HG02642 (cell line): ENCODE measurements at regions not wholly inside any gene's neighbourhood (a gene's known extent, or its start where the extent isn't known, plus 50 kb on each side); places are given as distances from the start of the nearest gene placed in this dataset.
"Not testable (repeated sequence)": the region's sequence is repeated elsewhere in the genome, so short reads cannot be mapped to it uniquely, and the experiment has no call there.

ENCODE experiments used
- ATAC-seq: cut with Tn5 transposase; IDR thresholded peaks from one replicate; pipeline ENCODE4 v1.9.1; 2021; ENCODE audit warnings: mild to moderate bottlenecking; ENCODE audit not compliant: unreplicated experiment, poor library complexity

DNA sequence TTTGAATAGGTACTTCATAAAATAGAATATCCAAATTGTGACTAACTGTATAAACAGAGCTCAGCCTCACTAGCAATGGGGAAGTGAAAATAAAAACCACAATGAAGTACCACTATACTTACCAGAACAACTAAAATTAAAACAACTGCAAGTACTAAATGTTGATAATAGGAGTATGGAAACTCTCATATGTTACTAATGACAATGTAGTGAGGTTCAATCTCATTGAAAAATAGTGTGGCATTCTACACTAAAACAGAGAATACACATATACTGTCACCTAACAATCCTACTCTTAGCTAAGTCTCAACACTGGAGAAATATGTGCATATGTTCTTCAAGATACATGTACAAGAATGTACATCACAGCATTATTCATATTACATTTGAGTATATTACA is 132.0 kb upstream of the CARMIL1 start:
- ATAC-seq = peak; percentile 97

DNA sequence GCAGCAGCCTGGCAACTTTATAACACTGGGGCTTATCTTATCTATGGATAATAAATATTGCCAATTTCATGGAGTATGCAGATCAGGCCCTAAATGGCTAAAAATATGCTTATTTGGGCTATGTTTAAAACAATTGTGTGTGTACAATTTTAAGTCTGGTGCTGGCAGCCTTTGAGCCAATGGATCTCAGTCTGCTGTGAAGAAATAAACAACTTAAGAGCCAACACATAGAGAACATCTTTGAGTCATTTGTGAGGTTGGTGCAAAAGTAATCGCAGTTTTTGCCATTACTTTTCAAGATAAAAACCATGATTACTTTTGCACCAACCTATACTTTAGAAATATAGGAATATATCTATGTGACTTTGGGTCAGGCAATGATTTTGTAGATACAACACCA is 129.1 kb upstream of the CARMIL1 start:
- no peak for ATAC-seq

- ATAC-seq = no peak
These were observed 128.3 kb upstream of the CARMIL1 start for GRCh38 chr6:25150863-25151262.

DNA sequence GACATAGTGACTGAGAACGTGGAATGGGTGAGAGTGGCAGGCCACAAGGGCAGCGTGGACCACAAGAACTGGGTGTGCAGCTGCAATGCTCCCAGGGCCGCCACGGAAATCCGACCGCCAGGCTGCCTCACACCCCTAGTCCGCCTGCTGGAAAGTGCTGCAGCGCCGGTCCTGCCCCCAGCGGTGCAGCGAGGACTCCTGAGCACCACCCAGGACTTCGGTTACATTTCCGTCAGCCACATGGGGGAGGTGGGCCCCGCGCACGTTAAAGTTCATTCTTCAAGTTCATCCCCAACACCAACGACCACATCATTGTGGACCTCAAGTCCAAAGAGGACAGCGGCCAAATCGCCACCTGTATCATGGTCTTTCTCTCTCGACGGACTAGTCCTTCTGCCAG is 126.1 kb upstream of the CARMIL1 start:
- no peak for ATAC-seq

- ATAC-seq = no peak
These were observed 125.1 kb upstream of the CARMIL1 start for GRCh38 chr6:25154034-25154596.

DNA sequence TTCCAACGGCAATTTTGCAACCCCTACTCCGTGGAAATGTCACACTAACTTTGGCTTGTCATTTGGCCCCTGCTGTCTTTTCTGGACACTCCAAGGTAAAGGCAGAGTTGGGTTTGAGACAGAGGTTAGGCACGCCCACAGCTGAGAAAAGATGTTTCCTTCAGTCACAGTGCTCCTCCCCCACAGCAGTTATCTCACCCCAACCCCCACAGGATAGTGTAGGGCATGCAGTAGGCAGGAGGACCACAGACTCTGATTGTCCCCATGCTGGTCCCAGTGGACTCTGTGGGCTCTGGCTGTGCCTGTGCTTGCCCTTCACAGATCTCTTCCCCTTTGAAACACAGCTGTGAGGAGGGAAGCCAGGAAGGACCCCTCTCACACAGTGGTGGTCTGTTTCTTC is 124.0 kb upstream of the CARMIL1 start:
- no peak for ATAC-seq

DNA sequence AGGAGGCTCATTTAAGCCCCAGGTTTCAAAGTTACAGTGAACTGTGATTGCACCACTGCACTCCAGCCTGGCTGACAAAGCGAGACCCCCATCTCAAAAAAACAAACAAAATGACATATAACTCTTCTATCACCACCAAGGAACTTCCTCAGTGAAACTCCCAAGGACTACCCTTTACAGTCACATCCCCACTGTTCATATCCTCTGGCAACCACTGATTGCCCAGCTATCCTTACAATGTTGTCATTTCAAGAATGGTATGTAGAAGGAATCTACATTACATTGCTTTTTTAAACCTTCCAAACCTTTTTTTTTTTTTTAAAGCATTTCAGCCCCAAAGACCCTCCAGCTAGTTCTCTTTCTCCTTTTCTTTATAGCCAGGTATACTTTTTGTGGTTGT is 123.1 kb upstream of the CARMIL1 start:
- ATAC-seq = no peak

DNA sequence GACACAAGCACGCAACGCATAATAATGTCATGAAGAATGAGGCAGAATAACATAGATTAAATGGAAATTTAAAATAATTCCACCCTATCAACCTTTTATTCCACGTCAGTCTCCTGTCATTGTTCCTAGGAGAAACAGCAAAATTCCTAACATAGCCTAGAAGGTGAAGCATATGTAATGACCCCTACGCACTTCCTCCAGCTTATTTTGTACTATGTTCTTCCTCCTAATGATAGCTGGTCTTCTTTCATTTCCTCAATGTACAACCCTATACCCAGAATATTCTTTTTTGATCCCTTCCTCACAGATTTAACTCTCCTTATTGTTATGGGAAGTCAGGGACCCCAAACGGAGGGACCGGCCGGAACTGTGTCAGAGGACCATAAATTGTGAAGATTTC is 122.0 kb upstream of the CARMIL1 start:
- no peak for ATAC-seq

DNA sequence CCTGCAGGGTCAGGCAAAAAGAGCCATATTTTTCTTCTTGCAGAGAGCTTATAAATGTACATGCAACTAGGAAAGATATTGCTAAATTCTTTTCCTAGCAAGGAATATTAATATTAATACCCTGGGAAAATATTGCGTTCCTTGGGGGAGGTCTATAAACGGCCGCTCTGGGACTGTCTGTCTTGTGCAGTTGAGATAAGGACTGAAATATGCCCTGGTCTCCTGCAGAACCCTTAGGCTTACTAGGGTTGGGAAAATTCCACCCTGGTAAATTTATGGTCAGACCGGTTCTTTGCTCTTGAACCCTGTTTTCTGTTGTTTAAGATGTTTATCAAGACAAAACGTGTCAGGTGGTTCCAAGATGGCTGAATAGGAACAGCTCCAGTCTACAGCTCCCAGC is 121.3 kb upstream of the CARMIL1 start:
- no peak for ATAC-seq

- ATAC-seq = not testable (repeated sequence)
These were observed 119.0 kb upstream of the CARMIL1 start for GRCh38 chr6:25160134-25160533.

DNA sequence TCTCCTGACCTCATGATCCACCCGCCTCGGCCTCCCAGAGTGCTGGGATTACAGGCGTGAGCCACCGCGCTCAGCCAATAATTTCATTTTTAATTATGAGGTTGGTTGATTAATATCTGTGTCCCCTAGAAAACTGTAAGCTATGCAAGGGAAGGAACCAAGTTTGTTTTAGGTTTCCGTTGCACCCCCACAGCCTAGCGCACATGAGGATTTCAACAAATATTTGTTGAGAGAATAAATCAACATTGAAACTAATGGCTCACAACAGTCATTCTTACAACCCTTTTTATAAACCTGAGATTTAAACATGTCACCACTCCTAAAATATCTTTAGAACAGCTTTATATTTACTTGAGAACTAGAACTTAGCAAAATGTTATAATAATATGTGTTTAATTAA is 114.0 kb upstream of the CARMIL1 start:
- no peak for ATAC-seq

GRCh38 chr6:25165800-25166199 is 113.4 kb upstream of the CARMIL1 start:
- ATAC-seq = no peak

DNA sequence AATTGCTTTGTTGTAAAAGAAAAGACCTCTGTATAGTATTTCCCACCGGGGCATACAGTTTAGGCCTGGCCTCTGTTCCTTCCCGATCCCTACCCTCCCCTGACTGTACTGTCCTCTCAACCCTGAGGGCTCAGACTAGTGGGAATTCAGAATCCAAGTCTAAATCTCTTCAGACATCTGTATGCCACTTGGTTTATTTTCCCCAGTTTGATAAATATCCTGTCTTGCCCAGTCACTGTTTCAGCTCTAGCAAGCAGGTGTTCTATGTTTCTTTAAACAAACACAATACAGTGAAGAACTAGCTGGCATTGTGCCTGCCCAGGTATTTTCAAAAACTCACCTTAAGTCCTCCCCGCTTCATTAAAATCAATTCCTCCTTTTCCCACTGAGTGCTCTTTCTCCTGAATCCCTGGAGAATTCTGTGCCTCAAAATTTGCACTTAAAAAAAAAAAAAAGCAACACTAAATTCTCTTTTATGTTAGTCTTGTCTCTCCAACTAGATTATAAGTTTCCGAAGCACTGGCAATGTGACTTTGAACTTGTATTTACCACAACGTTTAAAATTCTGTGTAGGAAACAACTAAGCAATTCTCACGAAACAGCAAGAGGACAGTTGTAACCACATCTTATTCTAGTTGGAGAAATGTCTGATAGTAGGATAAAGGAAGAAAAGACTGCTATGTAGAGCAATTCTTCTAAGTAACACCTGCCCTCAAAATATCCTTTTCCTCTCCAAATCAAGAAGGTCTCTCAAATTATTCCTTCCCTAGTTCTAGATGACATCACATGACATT is 112.0 kb upstream of the CARMIL1 start:
- no peak for ATAC-seq

- ATAC-seq = no peak
These were observed 111.2 kb upstream of the CARMIL1 start for GRCh38 chr6:25167961-25168360.

- no peak for ATAC-seq
These were observed 110.5 kb upstream of the CARMIL1 start for GRCh38 chr6:25168637-25169036.

GRCh38 chr6:25169553-25169952 is 109.6 kb upstream of the CARMIL1 start:
- ATAC-seq = no peak

GRCh38 chr6:25169961-25170360 is 109.2 kb upstream of the CARMIL1 start:
- ATAC-seq = no peak

- no peak for ATAC-seq
These were observed 108.5 kb upstream of the CARMIL1 start for GRCh38 chr6:25170640-25171039.

- ATAC-seq = no peak
These were observed 107.9 kb upstream of the CARMIL1 start for GRCh38 chr6:25171301-25171700.

DNA sequence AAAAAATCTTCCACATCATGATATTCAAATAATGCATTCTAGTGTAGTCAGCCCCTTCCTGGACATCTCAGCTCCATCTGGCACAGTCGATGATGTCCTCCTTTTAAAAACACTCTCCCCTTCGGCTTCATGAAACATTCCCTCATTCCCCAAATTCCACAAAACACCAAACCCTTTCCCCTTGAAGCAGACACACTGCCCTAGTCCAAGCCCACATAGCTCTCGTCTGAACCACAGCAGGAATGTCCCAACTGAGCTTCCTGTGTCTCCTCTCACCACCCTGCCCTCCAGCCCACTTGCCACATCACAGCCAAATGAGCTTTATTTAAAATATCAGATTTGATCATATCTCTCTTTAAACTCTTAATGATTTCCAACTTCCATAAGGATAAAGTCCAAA is 106.4 kb upstream of the CARMIL1 start:
- no peak for ATAC-seq

DNA sequence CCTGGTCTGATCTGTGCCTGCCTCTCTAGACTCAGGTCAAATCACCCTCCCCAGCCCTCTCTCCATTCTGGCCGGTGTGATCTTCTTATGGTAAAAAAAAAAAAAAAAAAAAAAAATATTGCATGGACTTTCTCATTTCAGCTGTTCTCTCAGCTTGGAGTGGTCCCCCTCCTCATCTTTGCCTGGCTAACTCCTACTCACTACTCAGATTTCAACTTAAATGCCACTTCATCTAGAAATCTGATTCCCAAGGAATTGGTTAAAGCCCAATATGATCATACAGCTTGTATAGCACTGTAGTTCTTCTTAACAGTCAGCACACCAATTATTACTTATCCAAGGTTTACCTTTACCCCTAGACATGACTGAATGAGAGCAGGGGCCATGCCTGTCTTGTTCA is 105.9 kb upstream of the CARMIL1 start:
- no peak for ATAC-seq

DNA sequence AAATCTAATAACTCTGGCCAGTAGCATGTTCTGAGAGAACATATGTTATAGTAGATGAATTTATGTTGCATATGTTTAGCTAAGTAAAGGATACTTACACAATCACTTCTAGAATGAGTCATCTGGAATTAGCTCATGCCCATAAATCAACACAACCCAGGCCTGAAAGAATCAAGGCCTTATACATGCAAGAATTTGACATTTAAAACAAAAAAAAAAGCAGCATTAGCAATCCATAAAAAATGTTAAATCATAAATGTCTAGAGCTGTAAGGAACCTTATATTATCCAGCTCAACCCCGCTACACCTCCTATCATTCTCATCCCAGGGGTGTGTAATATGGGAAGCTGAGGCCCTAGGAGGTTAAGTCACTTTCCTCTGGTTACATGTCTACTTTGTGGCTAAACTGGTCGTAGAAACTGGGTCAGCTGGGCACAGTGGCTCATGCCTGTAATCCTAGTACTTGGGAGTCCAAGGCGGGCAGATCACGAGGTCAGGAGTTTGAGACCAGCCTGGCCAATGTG is 105.2 kb upstream of the CARMIL1 start:
- no peak for ATAC-seq
